ENCODE measurements at regions not wholly inside any gene's neighbourhood (a gene's known extent, or its start where the extent isn't known, plus 50 kb on each side); places are given as distances from the start of the nearest gene placed in this dataset.

- no peak overlapping the region for H3K27ac ChIP-seq (ENCODE audit: insufficient read depth, low read depth, low read length)
- H3K9ac ChIP-seq (replicated peaks; ENCODE audit: extremely low read depth, insufficient read depth, low read length): no peak overlapping the region
- dilution Hi-C loops (cut with MboI; ENCODE audit: extremely low pct_ligation_motif_present, low sequenced_read_pairs): no loop called here
- H3K36me3 ChIP-seq (ENCODE audit: control insufficient read depth in 2 of 2, extremely low read depth in 1 of 2, insufficient read depth in 2 of 2, low read length in 2 of 2): no peaks in the 10 kb centered on the region
- no peak overlapping the region for H3K4me3 ChIP-seq (replicated peaks in 1 of 3; ENCODE audit: insufficient read depth in 1 of 3, low read depth in 1 of 3, low read length in 3 of 3)
- no peaks in the 10 kb centered on the region for H3K9me1 ChIP-seq (replicated peaks; ENCODE audit: control insufficient read depth, extremely low read depth, insufficient read depth, low read length)
- no peaks in the 10 kb centered on the region for H3K79me2 ChIP-seq (ENCODE audit: control insufficient read depth, insufficient read depth, low read length)
- TF ChIP-seq JUN (IDR thresholded peaks at IDR 0.05; ENCODE audit: borderline replicate concordance, insufficient read depth, insufficient read length, low read depth): no peak
- TF ChIP-seq MYC (IDR thresholded peaks at IDR 0.05; ENCODE audit: low read depth, low read length): no peak
- TF ChIP-seq FOS (IDR thresholded peaks at IDR 0.05; ENCODE audit: borderline replicate concordance, insufficient read depth, low read length): no peak
- TF ChIP-seq MAX (IDR thresholded peaks at IDR 0.05; ENCODE audit: insufficient read depth, insufficient read length): no peak
- TF ChIP-seq POLR2AphosphoS5 (IDR thresholded peaks at IDR 0.05; ENCODE audit: insufficient read depth, low read depth, low read length): no peak
- no peak for TF ChIP-seq EZH2 (IDR thresholded peaks at IDR 0.05; ENCODE audit: borderline replicate concordance, low read depth, low read length, severe bottlenecking)
- no peak for TF ChIP-seq POLR2A (IDR thresholded peaks at IDR 0.05; ENCODE audit: low read depth, low read length)
- TF ChIP-seq GATA2 (IDR thresholded peaks at IDR 0.05; ENCODE audit: insufficient read depth, insufficient read length, low read depth, low read length): no peak
- TF ChIP-seq CTCF (IDR thresholded peaks at IDR 0.05; ENCODE audit: extremely low read depth in 1 of 2, insufficient read depth in 1 of 2, low read depth in 1 of 2, low read length in 2 of 2): no peak
- no TSS peak for BruUV-seq (replicated peaks)
- ChIA-PET POLR2A (no interaction called here), CTCF (no interaction called here)
- intact Hi-C loops (cut with micrococcal nuclease): no loop called here
- no peak overlapping the region for H3K4me2 ChIP-seq (ENCODE audit: insufficient read depth, low read length)
- FAIRE-seq (no peak), DNase-seq (ENCODE audit: low read depth, low spot score) (no peak)
- H3K9me3 ChIP-seq (replicated peaks; ENCODE audit: control insufficient read depth, insufficient read depth, low read length): no peaks in the 10 kb centered on the region
- no peaks in the 10 kb centered on the region for H3K4me1 ChIP-seq (ENCODE audit: control insufficient read depth, extremely low read depth, insufficient read depth, low read length)
- no peak overlapping the region for H2AFZ ChIP-seq (ENCODE audit: low read depth, low read length)
- no peaks in the 10 kb centered on the region for H3K27me3 ChIP-seq (ENCODE audit: control insufficient read depth in 2 of 2, insufficient read depth in 2 of 2, low read length in 2 of 2)
- H4K20me1 ChIP-seq (replicated peaks; ENCODE audit: control insufficient read depth, extremely low read depth, insufficient read depth, low read length): no peaks in the 10 kb centered on the region
These were observed 188.7 kb downstream of the RFPL4B start for GRCh38 chr6:112535816-112536215.

Data from endothelial cell of umbilical vein (primary cell).